DOHH2 (cell line): ENCODE measurements at regions not wholly inside any gene's neighbourhood (a gene's known extent, or its start where the extent isn't known, plus 50 kb on each side); places are given as distances from the start of the nearest gene placed in this dataset.

ENCODE experiments used
- H3F3A ChIP-seq: fragments of 200-600 bp; sonication (generic), shearing (Covaris generic); 2 replicates; pipeline ENCODE4 v1.6.0; 2016; ENCODE audit warnings: antibody characterized with exemption, mild to moderate bottlenecking; ENCODE audit not compliant: control insufficient read depth, insufficient read depth
- H3K27ac ChIP-seq: fragments of 200-600 bp; sonication (generic); 2 replicates; pipeline ENCODE4 v1.5.1; 2014; ENCODE audit warnings: low read depth, mild to moderate bottlenecking, low read length, moderate library complexity
- H3K27me3 ChIP-seq: fragments of 200-600 bp; sonication (generic); 2 replicates; pipeline ENCODE4 v1.6.1; 2014; ENCODE audit warnings: mild to moderate bottlenecking, low read length, mixed read lengths; ENCODE audit not compliant: control insufficient read depth
- H3K36me3 ChIP-seq: fragments of 200-600 bp; sonication (generic); 2 replicates; pipeline ENCODE4 v1.6.1; 2014; ENCODE audit warnings: mild to moderate bottlenecking, low read length, moderate library complexity, mixed read lengths; ENCODE audit not compliant: control insufficient read depth
- H3K4me1 ChIP-seq: fragments of 200-600 bp; sonication (generic); 2 replicates; pipeline ENCODE4 v1.6.1; 2014; ENCODE audit warnings: mild to moderate bottlenecking, low read length, mixed read lengths; ENCODE audit not compliant: control insufficient read depth
- H3K4me2 ChIP-seq: fragments of 200-600 bp; sonication (generic); 2 replicates; pipeline ENCODE4 v1.6.0; 2014; ENCODE audit warnings: mild to moderate bottlenecking, low read length, moderate library complexity
- H3K4me3 ChIP-seq: fragments of 200-600 bp; sonication (generic); 2 replicates; pipeline ENCODE4 v1.5.1; 2014; ENCODE audit warnings: mild to moderate bottlenecking, low read length, mixed read lengths
- H3K79me2 ChIP-seq: fragments of 200-600 bp; sonication (generic); 2 replicates; pipeline ENCODE4 v1.6.1; 2014; ENCODE audit warnings: mild to moderate bottlenecking, low read length, mixed read lengths; ENCODE audit not compliant: control insufficient read depth
- H3K9me2 ChIP-seq: fragments of 200-600 bp; sonication (generic); replicated peaks from 2 replicates; pipeline ENCODE4 v1.6.1; 2014; ENCODE audit warnings: mild to moderate bottlenecking, low read length, mixed read lengths; ENCODE audit not compliant: control insufficient read depth
- H3K9me3 ChIP-seq: fragments of 200-600 bp; sonication (generic); 2 replicates; pipeline ENCODE4 v1.6.1; 2014; ENCODE audit warnings: antibody characterized with exemption, low read length, mixed read lengths; ENCODE audit not compliant: control insufficient read depth, insufficient read depth
- H4K20me1 ChIP-seq: fragments of 200-600 bp; sonication (generic); 2 replicates; pipeline ENCODE4 v1.6.0; 2014; ENCODE audit warnings: low read depth, mild to moderate bottlenecking, antibody characterized with exemption, low read length, moderate library complexity; ENCODE audit not compliant: control insufficient read depth, insufficient read depth
- EZH2phosphoT487 ChIP-seq: fragments of 200-600 bp; sonication (generic); IDR thresholded peaks from 2 replicates; pipeline ENCODE4 v1.6.1; 2017; ENCODE audit warnings: borderline replicate concordance, mild to moderate bottlenecking, antibody characterized with exemption, low read length, moderate library complexity, mixed read lengths
- TF ChIP-seq, protein P1 (sequence below): fragments of 200-600 bp; sonication (generic); IDR thresholded peaks from one replicate; pipeline ENCODE4 v1.5.1; 2014; ENCODE audit warnings: antibody characterized with exemption, mild to moderate bottlenecking, low read depth, low read length; ENCODE audit not compliant: poor library complexity, severe bottlenecking

GRCh38 chr5:9864791-9865190, 234.6 kb upstream of the TAS2R1 start:
- Histone ChIP-seq H3K4me1 (no peaks in the 10 kb centered on the region), H3K27ac (no peak overlapping the region), H3K79me2 (no peaks in the 10 kb centered on the region), H3K4me3 (no peak overlapping the region), H3K4me2 (no peak overlapping the region), H3K9me2 (no peaks in the 10 kb centered on the region), H3K27me3 (no peaks in the 10 kb centered on the region), H3K9me3 (peaks cover 9% of the 10 kb centered on the region; the same call in 1 of the 2 replicates), H4K20me1 (no peaks in the 10 kb centered on the region), H3K36me3 (no peaks in the 10 kb centered on the region), H3F3A (no peaks in the 10 kb centered on the region)
- no peak for TF ChIP-seq EZH2phosphoT487
- TF ChIP-seq, protein P1, sequence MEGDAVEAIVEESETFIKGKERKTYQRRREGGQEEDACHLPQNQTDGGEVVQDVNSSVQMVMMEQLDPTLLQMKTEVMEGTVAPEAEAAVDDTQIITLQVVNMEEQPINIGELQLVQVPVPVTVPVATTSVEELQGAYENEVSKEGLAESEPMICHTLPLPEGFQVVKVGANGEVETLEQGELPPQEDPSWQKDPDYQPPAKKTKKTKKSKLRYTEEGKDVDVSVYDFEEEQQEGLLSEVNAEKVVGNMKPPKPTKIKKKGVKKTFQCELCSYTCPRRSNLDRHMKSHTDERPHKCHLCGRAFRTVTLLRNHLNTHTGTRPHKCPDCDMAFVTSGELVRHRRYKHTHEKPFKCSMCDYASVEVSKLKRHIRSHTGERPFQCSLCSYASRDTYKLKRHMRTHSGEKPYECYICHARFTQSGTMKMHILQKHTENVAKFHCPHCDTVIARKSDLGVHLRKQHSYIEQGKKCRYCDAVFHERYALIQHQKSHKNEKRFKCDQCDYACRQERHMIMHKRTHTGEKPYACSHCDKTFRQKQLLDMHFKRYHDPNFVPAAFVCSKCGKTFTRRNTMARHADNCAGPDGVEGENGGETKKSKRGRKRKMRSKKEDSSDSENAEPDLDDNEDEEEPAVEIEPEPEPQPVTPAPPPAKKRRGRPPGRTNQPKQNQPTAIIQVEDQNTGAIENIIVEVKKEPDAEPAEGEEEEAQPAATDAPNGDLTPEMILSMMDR, result no peak

GRCh38 chr5:9863486-9863885, 233.3 kb upstream of the TAS2R1 start:
- Histone ChIP-seq H3K4me2 (no peak overlapping the region), H3K79me2 (no peaks in the 10 kb centered on the region), H3K4me1 (no peaks in the 10 kb centered on the region), H4K20me1 (no peaks in the 10 kb centered on the region), H3K27me3 (no peaks in the 10 kb centered on the region), H3K9me2 (no peaks in the 10 kb centered on the region), H3K9me3 (peaks cover 9% of the 10 kb centered on the region; the same call in 1 of the 2 replicates), H3F3A (no peaks in the 10 kb centered on the region), H3K4me3 (no peak overlapping the region), H3K36me3 (no peaks in the 10 kb centered on the region), H3K27ac (no peak overlapping the region)
- TF ChIP-seq, protein P1, result no peak
- TF ChIP-seq EZH2phosphoT487, result no peak

- Histone ChIP-seq H3K9me3 (peaks cover 6% of the 10 kb centered on the region; the same call in 1 of the 2 replicates), H4K20me1 (no peaks in the 10 kb centered on the region), H3K27ac (no peak overlapping the region), H3K4me1 (no peaks in the 10 kb centered on the region), H3K4me2 (no peak overlapping the region), H3K79me2 (no peaks in the 10 kb centered on the region), H3F3A (no peaks in the 10 kb centered on the region), H3K4me3 (no peak overlapping the region), H3K27me3 (no peaks in the 10 kb centered on the region), H3K9me2 (no peaks in the 10 kb centered on the region), H3K36me3 (no peaks in the 10 kb centered on the region)
- TF ChIP-seq, protein P1, result no peak
- TF ChIP-seq EZH2phosphoT487, result no peak
Observed at GRCh38 chr5:9861666-9862256, 231.6 kb upstream of the TAS2R1 start.
